Natural killer cell treated with Interleukin-12 subunit alpha and Interleukin-12 subunit beta and Interleukin-15 and Interleukin-18, amount 100 ng/mL, for 72 hours (primary cell): ENCODE measurements at regions not wholly inside any gene's neighbourhood (a gene's known extent, or its start where the extent isn't known, plus 50 kb on each side); places are given as distances from the start of the nearest gene placed in this dataset.
A peak's percentile ranks its signal among the peaks of the same experiment; 100 is the strongest.
"Not testable (repeated sequence)": the region's sequence is repeated elsewhere in the genome, so short reads cannot be mapped to it uniquely, and the experiment has no call there.

Experiments
- ATAC-seq, 2 donors: fragments of 150-1000 bp; cut with Tn5 transposase in 1 of 2; sonication (Bioruptor Pico), chemical (Tn5 transposase) in 1 of 2; 2 replicates each; pipeline ENCODE4 v1.10.0; 2021
- DNase-seq: peaks from one replicate; pipeline ENCODE4 v3.0.0; 2022; ENCODE audit warnings: low spot score
- H3K27ac Mint-ChIP-seq, 2 donors: 1 replicate in 1 of 2; 2 replicates in 1 of 2; pipeline ENCODE4 v1.8.0; 2022; ENCODE audit warnings: mixed read lengths in 2 of 2, mild to moderate bottlenecking in 1 of 2, moderate library complexity in 1 of 2
- H3K27me3 Mint-ChIP-seq, 2 donors: 1 replicate in 1 of 2; 2 replicates in 1 of 2; pipeline ENCODE4 v1.8.0; 2022; ENCODE audit warnings: mixed read lengths in 2 of 2
- H3K36me3 Mint-ChIP-seq: one replicate; pipeline ENCODE4 v1.8.0; 2022; ENCODE audit warnings: mixed read lengths
- H3K4me1 Mint-ChIP-seq, 2 donors: 1 replicate in 1 of 2; 2 replicates in 1 of 2; pipeline ENCODE4 v1.8.0; 2022; ENCODE audit warnings: low read depth in 2 of 2, mixed read lengths in 2 of 2, mild to moderate bottlenecking in 1 of 2
- H3K4me3 Mint-ChIP-seq: one replicate; pipeline ENCODE4 v1.8.0; 2022; ENCODE audit warnings: mixed read lengths
- H3K9me3 Mint-ChIP-seq: 2 replicates; pipeline ENCODE4 v1.8.0; 2022; ENCODE audit warnings: mixed read lengths

DNA sequence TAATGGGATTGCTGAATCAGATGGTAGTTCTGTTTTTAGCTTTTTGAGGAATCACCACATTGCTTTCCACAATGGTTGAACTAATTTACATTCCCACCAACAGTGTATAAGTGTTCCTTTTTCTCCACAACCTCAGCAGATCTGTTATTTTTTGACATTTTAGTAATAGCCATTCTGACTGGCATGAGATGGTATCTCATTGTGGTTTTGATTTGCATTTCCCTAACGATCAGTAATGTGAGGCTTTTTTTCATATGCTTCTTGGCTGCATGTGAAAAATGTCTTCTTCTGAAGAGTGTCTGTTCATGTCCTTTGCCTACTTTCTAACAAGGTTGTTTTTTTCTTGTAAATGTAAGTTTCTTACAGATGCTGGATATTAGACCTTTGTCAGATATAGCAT, 402.4 kb downstream of the MAT2B start:
- peak overlapping the region; percentile 1 to 33 for H3K27ac Mint-ChIP-seq
- not testable (repeated sequence) for ATAC-seq, H3K9me3 Mint-ChIP-seq, H3K4me3 Mint-ChIP-seq, DNase-seq, H3K36me3 Mint-ChIP-seq, H3K27me3 Mint-ChIP-seq
- peaks cover 13 to 16% of the 10 kb centered on the region in 2 donors for H3K4me1 Mint-ChIP-seq

DNA sequence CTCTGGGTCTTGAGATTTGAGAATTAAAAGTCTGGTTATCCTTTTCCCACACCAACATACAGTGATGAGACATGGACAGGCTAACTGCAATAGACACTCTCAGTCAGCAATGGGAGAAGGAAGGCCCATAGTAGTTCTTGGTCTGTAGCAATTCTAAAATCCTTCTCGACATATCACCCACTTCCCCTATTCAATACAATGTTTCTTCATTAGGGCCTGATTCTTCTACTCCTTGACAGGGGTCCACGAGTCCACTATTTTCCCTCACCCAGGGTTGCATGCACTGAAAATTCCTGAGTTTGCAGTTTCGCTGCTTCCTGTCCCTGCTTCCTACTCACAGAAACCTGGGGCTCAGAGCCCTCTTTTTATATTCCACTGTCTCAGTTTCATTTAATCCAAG, 402.8 kb downstream of the MAT2B start:
- no peak overlapping the region for H3K4me3 Mint-ChIP-seq
- no peak for ATAC-seq
- H3K9me3 Mint-ChIP-seq, result no peaks in the 10 kb centered on the region
- H3K27me3 Mint-ChIP-seq, result no peaks in the 10 kb centered on the region
- H3K36me3 Mint-ChIP-seq, result no peaks in the 10 kb centered on the region
- peak overlapping the region; percentile 1 to 33 for H3K27ac Mint-ChIP-seq
- no peak for DNase-seq
- peaks cover 13 to 17% of the 10 kb centered on the region in 2 donors for H3K4me1 Mint-ChIP-seq

DNA sequence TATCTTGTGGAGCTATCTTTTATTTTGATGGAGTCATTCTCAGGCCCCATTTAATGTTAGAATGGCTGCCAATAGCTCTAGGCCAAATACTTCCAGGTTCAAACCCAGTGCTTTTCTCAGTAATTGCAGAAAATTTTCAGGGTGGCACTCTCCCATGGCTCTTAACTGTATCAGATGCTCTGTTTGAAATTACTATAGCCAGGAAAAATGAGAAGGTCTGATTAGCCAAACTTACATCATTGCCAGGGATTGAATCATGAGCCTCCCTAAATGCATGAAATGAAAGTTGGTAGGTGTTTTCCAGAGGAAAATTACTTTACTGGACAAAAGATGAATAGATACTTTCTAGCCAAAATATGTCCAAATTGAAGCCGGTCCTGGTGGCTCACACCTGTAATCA, 404.8 kb downstream of the MAT2B start:
- DNase-seq, result no peak
- H3K4me3 Mint-ChIP-seq, result no peak overlapping the region
- no peaks in the 10 kb centered on the region for H3K36me3 Mint-ChIP-seq
- H3K9me3 Mint-ChIP-seq, result no peaks in the 10 kb centered on the region
- no peaks in the 10 kb centered on the region for H3K27me3 Mint-ChIP-seq
- ATAC-seq, result no peak
- peaks cover 22 to 30% of the 10 kb centered on the region in 2 donors for H3K4me1 Mint-ChIP-seq
- H3K27ac Mint-ChIP-seq, result no peak overlapping the region

DNA sequence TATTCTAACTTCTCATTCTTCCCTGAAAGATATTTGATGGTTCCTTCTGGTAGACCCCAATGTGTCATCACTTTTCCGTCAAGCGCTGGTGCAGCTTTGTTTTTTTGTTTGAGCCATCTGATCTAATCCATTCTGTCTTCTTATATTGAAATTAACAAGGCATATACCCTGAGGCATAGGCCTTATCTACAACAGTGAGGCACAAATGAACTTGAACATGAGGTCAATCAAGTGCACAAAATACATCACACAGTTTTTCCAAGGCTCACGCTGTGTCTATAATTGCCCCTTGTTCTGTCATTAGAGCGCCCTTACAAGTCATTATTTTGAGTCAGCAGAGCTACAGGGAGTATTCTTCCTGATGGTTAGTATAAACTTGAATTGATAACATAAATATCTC, 406.6 kb downstream of the MAT2B start:
- Mint-ChIP-seq H3K36me3 (no peaks in the 10 kb centered on the region), H3K4me1 (peaks cover 38 to 43% of the 10 kb centered on the region in 2 donors), H3K4me3 (no peak overlapping the region), H3K27me3 (no peaks in the 10 kb centered on the region), H3K27ac (peak overlapping the region in 1 of 2 donors; percentile 37), H3K9me3 (no peaks in the 10 kb centered on the region)
- DNase-seq (no peak), ATAC-seq (no peak)

DNA sequence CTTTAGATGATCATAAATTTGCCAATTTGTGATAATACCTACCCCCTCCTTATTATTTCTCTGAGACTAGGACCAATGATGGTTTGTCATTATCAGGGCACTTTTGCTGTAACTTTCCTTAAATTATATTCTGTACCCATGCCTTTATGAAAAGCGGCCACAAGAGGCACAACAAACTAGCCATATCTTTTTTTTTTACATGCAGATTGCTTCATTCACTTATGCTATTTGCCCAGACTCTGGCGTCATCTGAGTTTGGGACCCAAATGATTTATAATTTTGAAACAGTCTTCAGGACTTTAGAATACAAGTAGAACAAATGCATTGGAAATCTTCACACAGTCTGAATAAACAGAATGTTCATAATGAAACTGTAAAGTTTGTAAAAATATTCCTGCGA, 408.1 kb downstream of the MAT2B start:
- H3K27me3 Mint-ChIP-seq, result no peaks in the 10 kb centered on the region
- ATAC-seq (no peak), DNase-seq (no peak)
- H3K9me3 Mint-ChIP-seq, result peaks cover 4% of the 10 kb centered on the region
- peaks cover 5% of the 10 kb centered on the region for H3K36me3 Mint-ChIP-seq
- H3K27ac Mint-ChIP-seq, result no peak overlapping the region
- peaks cover 38 to 43% of the 10 kb centered on the region in 2 donors for H3K4me1 Mint-ChIP-seq
- H3K4me3 Mint-ChIP-seq, result no peak overlapping the region

DNA sequence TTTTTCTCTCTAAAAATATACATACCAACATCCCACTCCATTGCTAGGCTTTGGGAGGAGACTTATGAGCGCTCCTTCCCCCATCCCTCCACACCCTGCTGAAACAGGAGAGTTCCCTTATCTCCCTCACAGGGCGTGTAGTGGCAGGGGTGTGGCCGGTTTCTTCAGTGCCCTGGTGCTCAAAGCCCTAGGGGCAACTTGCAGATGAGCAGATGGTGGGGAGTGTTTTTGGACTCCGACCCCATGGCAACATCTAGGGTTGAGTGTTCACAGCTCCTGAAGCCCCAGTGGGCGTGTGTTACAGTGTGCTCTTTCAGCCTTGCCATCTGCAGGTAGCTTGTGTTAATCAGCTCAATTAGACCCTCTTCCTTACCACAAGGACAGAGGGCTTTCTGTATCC, 409.5 kb downstream of the MAT2B start:
- Mint-ChIP-seq H3K36me3 (peaks cover 13% of the 10 kb centered on the region), H3K27ac (peak overlapping the region; percentile 66 to 82), H3K9me3 (peaks cover 4% of the 10 kb centered on the region), H3K4me1 (peaks cover 38 to 42% of the 10 kb centered on the region in 2 donors), H3K27me3 (no peaks in the 10 kb centered on the region), H3K4me3 (no peak overlapping the region)
- ATAC-seq, result peak in 1 of 2 donors; percentile 49
- DNase-seq, result no peak

DNA sequence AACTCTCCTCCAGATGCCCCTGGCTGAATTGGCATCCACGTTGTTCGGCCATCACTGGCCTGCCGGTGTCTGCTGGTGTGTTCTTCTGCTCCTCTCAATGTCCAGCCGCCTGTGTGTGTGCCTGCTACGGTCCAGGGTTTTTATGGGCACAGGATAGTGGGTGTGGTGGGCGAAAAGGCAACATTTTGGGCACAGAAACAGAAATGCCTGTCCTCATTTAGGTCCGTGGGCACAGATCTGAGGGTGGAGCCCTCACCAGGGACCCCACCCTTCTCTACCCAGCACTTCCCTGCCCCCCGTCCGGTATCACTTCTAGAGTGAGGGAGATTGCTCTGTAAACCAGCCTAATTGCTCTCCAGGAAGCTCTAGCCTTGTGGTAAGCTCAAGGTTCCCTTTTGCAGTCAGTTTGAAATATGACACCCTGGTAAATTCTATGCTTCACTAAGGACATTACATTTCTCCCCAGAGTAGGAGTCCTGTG, 410.1 kb downstream of the MAT2B start:
- peaks cover 13% of the 10 kb centered on the region for H3K36me3 Mint-ChIP-seq
- ATAC-seq (peak; percentile 54 to 67), DNase-seq (no peak)
- peaks cover 4% of the 10 kb centered on the region for H3K9me3 Mint-ChIP-seq
- H3K4me1 Mint-ChIP-seq, result peaks cover 38 to 42% of the 10 kb centered on the region in 2 donors
- peak overlapping the region; percentile 66 to 82 for H3K27ac Mint-ChIP-seq
- peak overlapping the region; percentile 70 for H3K4me3 Mint-ChIP-seq
- no peaks in the 10 kb centered on the region for H3K27me3 Mint-ChIP-seq

DNA sequence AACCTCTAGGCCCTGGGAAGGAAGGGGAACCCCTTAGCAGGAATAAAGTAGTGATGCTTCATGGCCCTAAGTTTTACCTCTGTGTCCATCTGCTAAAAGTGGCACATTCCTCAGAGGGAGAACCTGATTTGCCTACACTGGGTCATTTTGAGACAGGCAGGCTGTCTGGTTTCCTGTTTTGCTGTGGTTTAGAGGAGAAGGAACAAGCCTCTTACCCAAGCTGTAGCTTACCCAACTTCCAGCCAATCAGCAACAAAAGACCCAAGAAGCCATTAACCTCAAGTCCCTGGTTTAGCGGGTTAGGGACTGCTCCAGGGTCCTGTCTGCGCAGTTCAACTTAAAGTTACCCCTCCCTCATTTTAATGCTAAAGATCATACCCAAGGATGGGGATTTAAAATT, 411.0 kb downstream of the MAT2B start:
- peaks cover 38 to 42% of the 10 kb centered on the region in 2 donors for H3K4me1 Mint-ChIP-seq
- H3K36me3 Mint-ChIP-seq, result peaks cover 13% of the 10 kb centered on the region
- peaks cover 4% of the 10 kb centered on the region for H3K9me3 Mint-ChIP-seq
- ATAC-seq (peak; percentile 82 to 89), DNase-seq (peak; percentile 72)
- peak overlapping the region; percentile 70 for H3K4me3 Mint-ChIP-seq
- no peaks in the 10 kb centered on the region for H3K27me3 Mint-ChIP-seq
- H3K27ac Mint-ChIP-seq, result peak overlapping the region; percentile 66 to 82

DNA sequence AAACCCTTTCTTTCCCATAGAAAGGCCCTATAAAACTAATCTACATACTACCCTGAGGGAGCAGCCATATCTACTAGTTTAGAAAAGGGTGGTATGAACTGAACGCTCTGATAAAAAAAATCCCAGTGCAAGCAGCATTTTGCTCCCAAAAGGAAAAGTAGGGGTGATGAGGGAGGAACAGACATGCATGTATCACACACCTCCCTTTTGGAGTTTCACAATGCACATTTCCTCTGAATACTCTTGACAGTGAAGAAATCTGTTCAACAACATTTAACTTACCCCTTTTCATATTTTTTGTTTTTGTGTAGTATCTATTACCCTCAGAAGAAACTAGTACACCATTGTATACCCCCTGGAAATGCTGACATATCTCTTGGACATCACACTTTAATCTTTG, 411.4 kb downstream of the MAT2B start:
- Mint-ChIP-seq H3K36me3 (peaks cover 13% of the 10 kb centered on the region), H3K4me1 (peaks cover 38 to 42% of the 10 kb centered on the region in 2 donors), H3K4me3 (peak overlapping the region; percentile 70), H3K9me3 (peaks cover 4% of the 10 kb centered on the region), H3K27ac (peak overlapping the region; percentile 66 to 82), H3K27me3 (no peaks in the 10 kb centered on the region)
- ATAC-seq (no peak), DNase-seq (no peak)

DNA sequence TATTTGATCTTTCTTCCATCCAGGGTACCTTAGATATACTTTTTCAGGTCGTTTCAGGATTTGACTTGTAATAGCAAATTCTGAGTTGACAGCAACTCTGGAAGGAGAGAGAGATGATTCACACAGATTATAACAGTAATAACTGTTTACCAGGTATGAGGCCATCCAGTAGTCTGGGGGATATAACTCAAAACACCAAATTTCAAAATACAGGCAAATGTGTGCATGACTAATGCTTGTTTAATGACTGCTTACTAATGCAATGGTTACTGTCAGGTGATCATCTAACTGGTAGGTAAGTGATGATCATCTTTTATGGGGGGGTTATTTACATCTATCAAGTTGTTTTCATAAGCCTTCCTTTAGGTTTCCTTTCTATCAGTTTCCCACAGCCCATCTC, 412.3 kb downstream of the MAT2B start:
- Mint-ChIP-seq H3K4me1 (peaks cover 38 to 42% of the 10 kb centered on the region in 2 donors), H3K27me3 (no peaks in the 10 kb centered on the region), H3K4me3 (peak overlapping the region; percentile 70), H3K27ac (peak overlapping the region; percentile 66 to 82), H3K9me3 (peaks cover 4% of the 10 kb centered on the region), H3K36me3 (peaks cover 13% of the 10 kb centered on the region)
- DNase-seq, result no peak
- ATAC-seq, result no peak

DNA sequence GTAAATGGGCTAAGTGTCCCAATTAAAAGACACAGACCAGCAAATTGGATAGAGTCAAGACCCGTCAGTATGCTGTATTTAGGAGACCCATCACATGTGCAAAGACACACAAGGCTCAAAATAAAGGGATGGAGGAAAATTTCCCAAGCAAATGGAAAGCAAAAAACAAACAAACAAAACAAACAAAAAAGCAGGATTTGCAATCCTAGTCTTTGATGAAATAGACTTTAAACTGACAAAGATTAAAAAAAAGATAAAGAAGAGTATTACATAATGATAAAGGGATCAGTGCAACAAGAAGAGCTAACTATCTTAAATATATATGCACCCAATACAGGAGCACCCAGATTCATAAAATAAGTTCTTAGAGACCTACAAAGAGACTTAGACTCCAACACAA, 429.6 kb downstream of the MAT2B start:
- DNase-seq, H3K27ac Mint-ChIP-seq, H3K9me3 Mint-ChIP-seq, H3K4me3 Mint-ChIP-seq, H3K4me1 Mint-ChIP-seq, ATAC-seq: not testable (repeated sequence)
- H3K27me3 Mint-ChIP-seq, result peaks cover 0 to 17% of the 10 kb centered on the region in 2 donors
- H3K36me3 Mint-ChIP-seq, result peaks cover 22% of the 10 kb centered on the region

DNA sequence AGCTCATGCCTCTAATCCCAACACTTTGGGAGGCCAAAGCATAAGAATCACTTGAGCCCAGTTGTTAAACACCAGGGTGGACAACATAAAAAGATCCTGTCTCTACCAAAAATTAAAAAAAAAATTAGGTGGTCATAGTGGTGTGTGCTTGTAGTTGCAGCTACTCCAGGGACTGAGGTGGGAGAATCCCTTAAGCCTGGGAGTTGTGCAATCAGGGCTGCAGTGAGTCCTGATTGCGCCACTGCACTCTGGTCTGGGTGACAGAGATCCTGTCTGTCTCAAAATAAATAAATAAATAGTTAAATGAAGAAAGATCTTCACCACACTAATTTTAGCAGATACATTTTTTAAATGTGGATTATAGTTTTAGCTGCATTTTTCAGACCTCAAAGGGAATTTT, 433.2 kb downstream of the MAT2B start:
- DNase-seq (no peak), ATAC-seq (peak in 1 of 2 donors; percentile 88)
- no peak overlapping the region for H3K4me3 Mint-ChIP-seq
- H3K4me1 Mint-ChIP-seq, result peaks cover 0 to 7% of the 10 kb centered on the region in 2 donors
- H3K27ac Mint-ChIP-seq, result no peak overlapping the region
- peaks cover 9% of the 10 kb centered on the region for H3K9me3 Mint-ChIP-seq
- H3K27me3 Mint-ChIP-seq, result peaks cover 0 to 14% of the 10 kb centered on the region in 2 donors
- H3K36me3 Mint-ChIP-seq, result peaks cover 21% of the 10 kb centered on the region

DNA sequence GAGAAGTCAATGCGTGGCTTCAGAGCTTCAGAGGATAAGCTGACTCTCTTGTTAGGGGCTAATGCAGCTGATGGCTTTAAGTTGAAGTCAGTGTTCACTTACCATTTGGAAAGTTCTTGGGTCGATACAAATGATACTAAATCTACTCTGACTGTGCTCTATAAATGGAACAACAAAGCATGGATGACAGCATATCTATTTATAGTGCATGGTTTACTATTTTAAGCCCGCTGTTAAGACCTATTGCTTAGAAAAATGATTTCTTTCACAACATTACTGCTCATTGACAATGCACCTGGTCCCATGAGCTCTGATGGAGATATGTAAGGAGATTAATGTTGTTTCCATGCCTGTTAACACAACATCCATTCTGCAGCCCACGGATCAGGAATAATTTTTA, 435.7 kb downstream of the MAT2B start:
- Mint-ChIP-seq H3K27ac (no peak overlapping the region), H3K36me3 (no peaks in the 10 kb centered on the region)
- ATAC-seq, result no peak

DNA sequence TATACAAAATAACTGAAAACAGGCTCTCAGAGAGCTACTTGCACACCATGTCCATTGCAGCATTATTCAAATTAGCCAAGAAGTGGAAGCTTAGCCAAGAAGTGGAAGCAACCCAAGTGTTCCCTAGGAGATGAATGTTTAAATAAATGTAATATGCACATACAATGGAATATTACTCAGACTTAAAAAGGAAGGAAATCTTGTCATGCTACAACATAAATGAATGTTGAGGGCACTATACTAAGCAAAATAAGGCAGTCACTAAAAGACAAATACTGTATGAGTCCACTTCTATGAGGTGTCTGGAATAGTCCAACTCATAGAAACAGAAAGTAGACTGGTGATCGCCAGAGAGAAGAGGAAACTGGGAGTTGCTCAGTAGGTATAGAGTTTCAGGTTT, 438.1 kb downstream of the MAT2B start:
- Mint-ChIP-seq H3K4me1 (peaks cover 0 to 4% of the 10 kb centered on the region in 2 donors), H3K27ac (no peak overlapping the region)

More for the DNA sequence above, 435.7 kb downstream of the MAT2B start:
- no peaks in the 10 kb centered on the region for H3K27me3 Mint-ChIP-seq
- DNase-seq, result no peak
- no peak overlapping the region for H3K4me3 Mint-ChIP-seq
- peaks cover 0 to 7% of the 10 kb centered on the region in 2 donors for H3K4me1 Mint-ChIP-seq
- no peaks in the 10 kb centered on the region for H3K9me3 Mint-ChIP-seq

DNA sequence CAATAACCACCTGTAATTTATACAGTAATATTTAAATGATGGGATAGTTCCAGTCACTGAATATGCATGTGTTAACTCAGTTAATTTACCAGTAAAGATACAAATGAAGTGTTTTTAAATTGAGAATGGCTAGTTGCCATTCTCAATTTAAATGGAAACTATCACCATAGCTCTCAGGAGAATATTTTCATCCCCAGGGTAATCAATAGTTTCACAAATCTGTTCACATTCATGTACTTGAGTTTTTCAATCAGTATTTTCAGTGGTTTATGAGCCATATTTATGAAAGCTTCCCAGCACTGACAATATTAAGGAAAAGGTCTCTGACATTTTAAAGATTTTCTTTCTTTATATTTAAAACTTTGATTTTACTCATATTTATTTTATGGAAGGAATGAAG, 439.3 kb downstream of the MAT2B start:
- H3K36me3 Mint-ChIP-seq, result no peaks in the 10 kb centered on the region
- no peaks in the 10 kb centered on the region for H3K9me3 Mint-ChIP-seq
- no peak for ATAC-seq
- H3K27me3 Mint-ChIP-seq, result peaks cover 0 to 3% of the 10 kb centered on the region in 2 donors
- no peak for DNase-seq
- peaks cover 0 to 4% of the 10 kb centered on the region in 2 donors for H3K4me1 Mint-ChIP-seq
- H3K27ac Mint-ChIP-seq, result no peak overlapping the region
- H3K4me3 Mint-ChIP-seq, result no peak overlapping the region

More for the DNA sequence above, 438.1 kb downstream of the MAT2B start:
- DNase-seq, result no peak
- Mint-ChIP-seq H3K36me3 (no peaks in the 10 kb centered on the region), H3K4me3 (no peak overlapping the region), H3K9me3 (no peaks in the 10 kb centered on the region), H3K27me3 (peaks cover 0 to 3% of the 10 kb centered on the region in 2 donors)
- ATAC-seq, result no peak
